ENCODE measurements at regions not wholly inside any gene's neighbourhood (a gene's known extent, or its start where the extent isn't known, plus 50 kb on each side); places are given as distances from the start of the nearest gene placed in this dataset.

GRCh38 chr5:105544300-105544699 is 1981.7 kb upstream of the NUDT12 start:
- no peaks in the 10 kb centered on the region for H3K27me3 ChIP-seq (ENCODE audit: control insufficient read depth, insufficient read depth, low read length)
- H3K9ac ChIP-seq (ENCODE audit: low read length), result no peak overlapping the region
- H3K4me3 ChIP-seq (ENCODE audit: low read depth, low read length), result no peak overlapping the region
- H3K9me3 ChIP-seq (ENCODE audit: control insufficient read depth, insufficient read depth, low read depth, low read length), result no peaks in the 10 kb centered on the region
- no peaks in the 10 kb centered on the region for H3K36me3 ChIP-seq (ENCODE audit: control insufficient read depth, insufficient read depth, low read length)
- H3K27ac ChIP-seq (ENCODE audit: low read depth, low read length), result no peak overlapping the region
- H3K4me1 ChIP-seq (ENCODE audit: control insufficient read depth, insufficient read depth, low read length), result no peaks in the 10 kb centered on the region

DNA sequence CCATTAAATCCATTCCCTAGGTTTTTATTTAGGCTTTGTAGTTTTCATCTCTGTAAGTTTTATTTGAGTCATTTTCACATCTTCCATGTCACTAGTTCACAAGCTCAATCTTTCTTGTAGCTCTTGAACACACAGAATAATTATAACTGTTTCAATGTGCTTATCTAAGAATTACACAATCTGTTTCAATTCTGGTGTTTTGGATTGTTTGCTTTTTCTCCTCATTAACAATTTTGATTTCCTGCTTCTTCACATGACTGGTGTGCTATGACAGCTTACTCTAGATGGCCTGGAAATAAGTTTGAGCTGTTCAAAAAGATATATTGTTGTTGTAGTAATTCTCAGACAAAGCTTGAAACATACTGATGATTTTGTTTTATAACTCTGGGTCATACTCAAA is 1974.1 kb upstream of the NUDT12 start:
- no peaks in the 10 kb centered on the region for H3K36me3 ChIP-seq (ENCODE audit: control insufficient read depth, insufficient read depth, low read length)
- no peaks in the 10 kb centered on the region for H3K9me3 ChIP-seq (ENCODE audit: control insufficient read depth, insufficient read depth, low read depth, low read length)
- no peak overlapping the region for H3K4me3 ChIP-seq (ENCODE audit: low read depth, low read length)
- H3K27me3 ChIP-seq (ENCODE audit: control insufficient read depth, insufficient read depth, low read length), result no peaks in the 10 kb centered on the region
- H3K4me1 ChIP-seq (ENCODE audit: control insufficient read depth, insufficient read depth, low read length), result no peaks in the 10 kb centered on the region
- H3K27ac ChIP-seq (ENCODE audit: low read depth, low read length), result no peak overlapping the region
- H3K9ac ChIP-seq (ENCODE audit: low read length), result no peak overlapping the region

DNA sequence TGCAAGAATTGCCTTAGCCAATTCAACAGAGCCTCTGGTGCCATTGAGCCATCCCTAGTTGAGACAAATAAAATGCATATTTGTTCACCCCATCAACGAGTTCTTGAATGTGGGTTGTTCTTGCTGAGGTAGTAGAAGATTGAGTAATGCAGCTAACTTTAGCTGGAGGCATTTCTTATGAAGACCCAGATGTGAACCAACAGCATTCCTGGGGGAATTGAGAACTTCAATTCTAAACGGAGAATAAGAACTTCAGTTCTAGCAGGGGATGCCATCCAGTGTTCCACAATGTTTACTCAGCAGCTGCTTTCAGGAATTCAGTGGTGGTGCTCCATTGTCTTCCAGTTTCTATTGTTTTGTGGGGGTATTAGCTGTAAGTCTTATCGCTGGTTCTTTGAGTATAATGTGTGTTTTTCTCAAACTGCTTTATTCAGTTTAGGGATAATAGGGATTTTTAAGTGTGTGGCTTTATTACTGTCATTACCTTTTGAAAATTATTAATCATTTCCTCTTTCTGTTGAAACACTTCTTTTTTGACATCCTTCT is 1968.2 kb upstream of the NUDT12 start:
- H3K36me3 ChIP-seq (ENCODE audit: control insufficient read depth, insufficient read depth, low read length), result no peaks in the 10 kb centered on the region
- H3K27ac ChIP-seq (ENCODE audit: low read depth, low read length), result no peak overlapping the region
- no peak overlapping the region for H3K4me3 ChIP-seq (ENCODE audit: low read depth, low read length)
- H3K27me3 ChIP-seq (ENCODE audit: control insufficient read depth, insufficient read depth, low read length), result no peaks in the 10 kb centered on the region
- peaks cover 17% of the 10 kb centered on the region for H3K9me3 ChIP-seq (ENCODE audit: control insufficient read depth, insufficient read depth, low read depth, low read length)
- H3K9ac ChIP-seq (ENCODE audit: low read length), result no peak overlapping the region
- no peaks in the 10 kb centered on the region for H3K4me1 ChIP-seq (ENCODE audit: control insufficient read depth, insufficient read depth, low read length)

GRCh38 chr5:105529851-105530250 is 1967.3 kb upstream of the NUDT12 start:
- no peaks in the 10 kb centered on the region for H3K36me3 ChIP-seq (ENCODE audit: control insufficient read depth, insufficient read depth, low read length)
- no peak overlapping the region for H3K27ac ChIP-seq (ENCODE audit: low read depth, low read length)
- no peak overlapping the region for H3K9ac ChIP-seq (ENCODE audit: low read length)
- no peak overlapping the region for H3K4me3 ChIP-seq (ENCODE audit: low read depth, low read length)
- H3K9me3 ChIP-seq (ENCODE audit: control insufficient read depth, insufficient read depth, low read depth, low read length), result peaks cover 17% of the 10 kb centered on the region
- H3K27me3 ChIP-seq (ENCODE audit: control insufficient read depth, insufficient read depth, low read length), result no peaks in the 10 kb centered on the region
- no peaks in the 10 kb centered on the region for H3K4me1 ChIP-seq (ENCODE audit: control insufficient read depth, insufficient read depth, low read length)

GRCh38 chr5:105508519-105508918 is 1945.9 kb upstream of the NUDT12 start:
- Histone ChIP-seq H3K27me3 (ENCODE audit: control insufficient read depth, insufficient read depth, low read length) (no peaks in the 10 kb centered on the region), H3K9ac (ENCODE audit: low read length) (no peak overlapping the region)

DNA sequence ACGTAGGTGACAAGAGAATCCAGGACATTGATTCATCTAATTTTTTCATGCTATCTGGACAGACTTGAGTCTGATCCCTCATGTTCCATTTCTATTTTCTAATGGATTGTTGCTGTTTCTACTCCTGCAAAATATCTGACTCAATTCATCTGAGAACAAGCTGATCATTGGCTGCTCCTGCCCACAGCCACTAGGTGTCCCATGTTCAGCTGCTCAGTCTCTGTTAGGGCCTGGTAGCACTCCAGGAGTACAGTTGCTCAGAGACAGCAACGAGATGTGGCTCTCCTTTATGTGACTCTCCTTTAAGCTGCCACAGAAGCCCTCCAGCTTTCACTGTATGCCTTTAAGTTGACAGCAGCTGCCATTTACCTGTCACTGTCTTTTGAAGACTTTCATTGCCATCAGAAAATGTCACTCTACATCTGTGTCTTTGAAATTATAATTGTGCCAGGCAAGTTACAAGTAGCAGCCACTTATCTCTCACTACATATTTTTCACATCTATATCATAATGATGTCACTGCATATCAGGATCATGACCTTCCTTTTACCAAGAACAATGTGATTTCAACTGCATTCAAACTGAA is 1944.2 kb upstream of the NUDT12 start:
- Histone ChIP-seq H3K27me3 (ENCODE audit: control insufficient read depth, insufficient read depth, low read length) (no peaks in the 10 kb centered on the region), H3K9me3 (ENCODE audit: control insufficient read depth, insufficient read depth, low read depth, low read length) (no peaks in the 10 kb centered on the region), H3K27ac (ENCODE audit: low read depth, low read length) (no peak overlapping the region), H3K4me1 (ENCODE audit: control insufficient read depth, insufficient read depth, low read length) (peaks cover 8% of the 10 kb centered on the region; the same call in 1 of the 2 replicates), H3K4me3 (ENCODE audit: low read depth, low read length) (no peak overlapping the region), H3K36me3 (ENCODE audit: control insufficient read depth, insufficient read depth, low read length) (no peaks in the 10 kb centered on the region), H3K9ac (ENCODE audit: low read length) (no peak overlapping the region)

More at GRCh38 chr5:105508519-105508918, 1945.9 kb upstream of the NUDT12 start:
- Histone ChIP-seq H3K9me3 (ENCODE audit: control insufficient read depth, insufficient read depth, low read depth, low read length) (no peaks in the 10 kb centered on the region), H3K27ac (ENCODE audit: low read depth, low read length) (no peak overlapping the region), H3K36me3 (ENCODE audit: control insufficient read depth, insufficient read depth, low read length) (no peaks in the 10 kb centered on the region), H3K4me3 (ENCODE audit: low read depth, low read length) (no peak overlapping the region), H3K4me1 (ENCODE audit: control insufficient read depth, insufficient read depth, low read length) (peaks cover 8% of the 10 kb centered on the region; the same call in 1 of the 2 replicates)

DNA sequence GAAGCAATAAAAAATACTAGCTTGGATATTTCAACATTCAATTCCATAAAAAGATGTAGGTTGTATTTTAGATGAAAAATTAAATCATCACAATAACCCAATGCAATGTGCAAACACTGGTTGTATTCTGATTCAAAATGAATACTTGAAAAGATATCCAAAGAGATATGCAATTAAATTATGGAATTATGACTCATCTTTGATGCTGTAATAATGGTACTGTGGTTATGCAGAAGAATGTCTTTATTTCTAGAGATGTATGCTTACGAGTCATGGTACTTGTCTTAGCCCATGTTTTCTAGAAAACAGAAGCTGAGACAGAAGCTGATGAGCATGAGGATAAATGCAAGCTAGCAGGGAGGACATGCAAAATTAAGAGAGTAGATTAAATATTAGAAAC is 1941.4 kb upstream of the NUDT12 start:
- Histone ChIP-seq H3K9ac (ENCODE audit: low read length) (no peak overlapping the region), H3K27me3 (ENCODE audit: control insufficient read depth, insufficient read depth, low read length) (no peaks in the 10 kb centered on the region), H3K4me3 (ENCODE audit: low read depth, low read length) (no peak overlapping the region), H3K27ac (ENCODE audit: low read depth, low read length) (no peak overlapping the region), H3K36me3 (ENCODE audit: control insufficient read depth, insufficient read depth, low read length) (no peaks in the 10 kb centered on the region), H3K4me1 (ENCODE audit: control insufficient read depth, insufficient read depth, low read length) (no peaks in the 10 kb centered on the region; the same call in 1 of the 2 replicates), H3K9me3 (ENCODE audit: control insufficient read depth, insufficient read depth, low read depth, low read length) (no peaks in the 10 kb centered on the region)

DNA sequence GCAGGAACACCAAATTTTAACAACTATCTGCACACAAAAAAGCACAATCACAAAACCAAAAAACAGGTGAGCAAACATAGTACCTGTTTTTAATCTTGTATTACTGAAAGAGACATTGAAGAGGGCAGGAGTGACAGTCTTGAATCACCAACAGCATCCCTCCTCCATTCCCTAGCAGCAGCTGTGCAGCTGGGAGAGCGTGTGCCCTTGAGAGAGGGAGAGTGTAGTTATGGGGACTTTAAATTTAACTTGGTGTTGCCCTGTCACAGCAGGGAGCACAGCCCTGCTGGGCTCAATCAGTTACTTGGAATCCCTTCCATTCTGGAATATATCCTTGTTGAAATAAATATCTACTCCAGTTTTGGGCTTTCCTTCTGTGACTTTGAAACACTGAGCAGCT is 1938.7 kb upstream of the NUDT12 start:
- no peak overlapping the region for H3K9ac ChIP-seq (ENCODE audit: low read length)
- no peak overlapping the region for H3K27ac ChIP-seq (ENCODE audit: low read depth, low read length)
- H3K9me3 ChIP-seq (ENCODE audit: control insufficient read depth, insufficient read depth, low read depth, low read length), result no peaks in the 10 kb centered on the region
- H3K36me3 ChIP-seq (ENCODE audit: control insufficient read depth, insufficient read depth, low read length), result no peaks in the 10 kb centered on the region
- no peaks in the 10 kb centered on the region for H3K27me3 ChIP-seq (ENCODE audit: control insufficient read depth, insufficient read depth, low read length)
- no peaks in the 10 kb centered on the region; the same call in 1 of the 2 replicates for H3K4me1 ChIP-seq (ENCODE audit: control insufficient read depth, insufficient read depth, low read length)
- H3K4me3 ChIP-seq (ENCODE audit: low read depth, low read length), result no peak overlapping the region

DNA sequence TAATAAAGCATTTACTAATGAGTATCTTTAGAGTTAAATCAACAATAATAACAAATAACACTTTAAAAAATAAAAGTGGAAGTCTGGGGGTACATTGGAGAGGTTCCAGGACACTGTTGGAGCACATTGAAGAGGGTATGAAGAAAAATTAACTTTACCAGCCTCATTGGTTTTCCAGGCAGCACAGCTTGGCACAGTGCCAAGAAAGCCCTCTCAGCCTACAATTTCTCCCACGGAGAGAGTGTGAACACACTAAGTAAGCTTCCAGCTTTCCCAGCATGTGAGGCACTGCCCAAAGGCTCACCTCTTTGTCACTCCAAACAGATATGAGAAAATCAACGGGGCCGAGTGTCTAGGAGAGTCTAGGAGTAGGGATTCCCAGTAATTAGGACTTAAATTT is 1912.8 kb upstream of the NUDT12 start:
- Histone ChIP-seq H3K9me3 (ENCODE audit: control insufficient read depth, insufficient read depth, low read depth, low read length) (no peaks in the 10 kb centered on the region; the same call in 1 of the 2 replicates), H3K36me3 (ENCODE audit: control insufficient read depth, insufficient read depth, low read length) (no peaks in the 10 kb centered on the region), H3K4me1 (ENCODE audit: control insufficient read depth, insufficient read depth, low read length) (no peaks in the 10 kb centered on the region), H3K27me3 (ENCODE audit: control insufficient read depth, insufficient read depth, low read length) (no peaks in the 10 kb centered on the region), H3K4me3 (ENCODE audit: low read depth, low read length) (no peak overlapping the region), H3K27ac (ENCODE audit: low read depth, low read length) (no peak overlapping the region), H3K9ac (ENCODE audit: low read length) (no peak overlapping the region)

- H3K4me1 ChIP-seq (ENCODE audit: control insufficient read depth, insufficient read depth, low read length), result no peaks in the 10 kb centered on the region
- no peaks in the 10 kb centered on the region for H3K36me3 ChIP-seq (ENCODE audit: control insufficient read depth, insufficient read depth, low read length)
- peaks cover 39% of the 10 kb centered on the region for H3K9me3 ChIP-seq (ENCODE audit: control insufficient read depth, insufficient read depth, low read depth, low read length)
- no peak overlapping the region for H3K27ac ChIP-seq (ENCODE audit: low read depth, low read length)
- no peaks in the 10 kb centered on the region for H3K27me3 ChIP-seq (ENCODE audit: control insufficient read depth, insufficient read depth, low read length)
- H3K4me3 ChIP-seq (ENCODE audit: low read depth, low read length), result no peak overlapping the region
- H3K9ac ChIP-seq (ENCODE audit: low read length), result no peak overlapping the region
These were observed 1899.8 kb upstream of the NUDT12 start for GRCh38 chr5:105462377-105462776.

DNA sequence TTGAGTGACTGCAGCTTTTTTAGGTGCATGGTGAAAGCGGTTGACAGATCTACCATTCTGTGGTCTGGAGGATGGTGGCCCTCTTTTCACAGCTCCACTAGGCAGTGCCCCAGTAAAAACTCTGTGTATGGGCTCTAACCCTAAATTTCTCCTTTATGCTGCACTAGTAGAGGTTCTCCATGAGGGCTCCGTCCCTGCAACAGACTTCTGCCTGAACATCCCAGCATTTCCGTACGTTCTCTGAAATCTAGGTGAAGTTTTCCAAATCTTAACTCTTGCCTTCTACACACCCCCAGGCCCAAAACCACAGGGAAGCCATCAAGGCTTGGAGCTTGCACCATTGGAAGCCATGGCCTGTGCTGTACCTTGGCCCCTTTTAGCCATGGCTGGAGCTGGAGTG is 1898.1 kb upstream of the NUDT12 start:
- Histone ChIP-seq H3K4me3 (ENCODE audit: low read depth, low read length) (no peak overlapping the region), H3K9me3 (ENCODE audit: control insufficient read depth, insufficient read depth, low read depth, low read length) (peaks cover 39% of the 10 kb centered on the region), H3K9ac (ENCODE audit: low read length) (no peak overlapping the region), H3K36me3 (ENCODE audit: control insufficient read depth, insufficient read depth, low read length) (no peaks in the 10 kb centered on the region), H3K4me1 (ENCODE audit: control insufficient read depth, insufficient read depth, low read length) (no peaks in the 10 kb centered on the region), H3K27ac (ENCODE audit: low read depth, low read length) (no peak overlapping the region), H3K27me3 (ENCODE audit: control insufficient read depth, insufficient read depth, low read length) (no peaks in the 10 kb centered on the region)

Data from HUES6 (cell line).